ENCODE measurements at regions not wholly inside any gene's neighbourhood (a gene's known extent, or its start where the extent isn't known, plus 50 kb on each side); places are given as distances from the start of the nearest gene placed in this dataset.

DNA sequence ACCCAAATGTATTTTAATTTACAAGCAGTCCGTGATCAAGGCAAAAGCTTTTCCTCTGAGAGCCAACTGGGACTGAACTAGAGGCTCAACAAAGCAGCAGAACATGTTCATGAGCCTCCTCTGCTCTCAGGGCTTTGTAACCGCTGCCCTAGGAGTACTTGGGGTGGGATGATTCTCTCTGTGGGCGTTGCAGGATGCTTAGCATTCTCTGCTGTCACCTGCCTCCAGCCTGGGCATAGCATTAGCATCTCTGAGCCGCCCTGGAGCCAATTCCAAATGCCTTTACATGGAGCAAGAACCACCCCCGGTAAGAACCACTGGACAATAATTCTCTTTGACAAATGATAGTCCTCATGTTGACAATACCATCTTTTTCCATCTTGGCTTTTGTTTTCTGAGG, 237.6 kb upstream of the CDH4 start:
- TF ChIP-seq, protein P1, sequence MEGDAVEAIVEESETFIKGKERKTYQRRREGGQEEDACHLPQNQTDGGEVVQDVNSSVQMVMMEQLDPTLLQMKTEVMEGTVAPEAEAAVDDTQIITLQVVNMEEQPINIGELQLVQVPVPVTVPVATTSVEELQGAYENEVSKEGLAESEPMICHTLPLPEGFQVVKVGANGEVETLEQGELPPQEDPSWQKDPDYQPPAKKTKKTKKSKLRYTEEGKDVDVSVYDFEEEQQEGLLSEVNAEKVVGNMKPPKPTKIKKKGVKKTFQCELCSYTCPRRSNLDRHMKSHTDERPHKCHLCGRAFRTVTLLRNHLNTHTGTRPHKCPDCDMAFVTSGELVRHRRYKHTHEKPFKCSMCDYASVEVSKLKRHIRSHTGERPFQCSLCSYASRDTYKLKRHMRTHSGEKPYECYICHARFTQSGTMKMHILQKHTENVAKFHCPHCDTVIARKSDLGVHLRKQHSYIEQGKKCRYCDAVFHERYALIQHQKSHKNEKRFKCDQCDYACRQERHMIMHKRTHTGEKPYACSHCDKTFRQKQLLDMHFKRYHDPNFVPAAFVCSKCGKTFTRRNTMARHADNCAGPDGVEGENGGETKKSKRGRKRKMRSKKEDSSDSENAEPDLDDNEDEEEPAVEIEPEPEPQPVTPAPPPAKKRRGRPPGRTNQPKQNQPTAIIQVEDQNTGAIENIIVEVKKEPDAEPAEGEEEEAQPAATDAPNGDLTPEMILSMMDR (IDR thresholded peaks at IDR 0.05): no peak
- TF ChIP-seq EP300 (IDR thresholded peaks at IDR 0.05): no peak
